ENCODE measurements at regions not wholly inside any gene's neighbourhood (a gene's known extent, or its start where the extent isn't known, plus 50 kb on each side); places are given as distances from the start of the nearest gene placed in this dataset.
"Not testable (repeated sequence)": the region's sequence is repeated elsewhere in the genome, so short reads cannot be mapped to it uniquely, and the experiment has no call there.

GRCh38 chr10:33776419-33777070, 442.1 kb upstream of the NRP1 start:
- DNase-seq, result no peak

GRCh38 chr10:33774857-33775256, 440.4 kb upstream of the NRP1 start:
- no peak for DNase-seq

- DNase-seq, result no peak
Observed at GRCh38 chr10:33773886-33774480, 439.5 kb upstream of the NRP1 start.

- DNase-seq, result no peak
Observed at GRCh38 chr10:33773253-33773573, 438.7 kb upstream of the NRP1 start.

GRCh38 chr10:33772370-33773252, 438.1 kb upstream of the NRP1 start:
- no peak for DNase-seq

GRCh38 chr10:33771856-33772255, 437.4 kb upstream of the NRP1 start:
- not testable (repeated sequence) for DNase-seq

- no peak for DNase-seq
Observed at GRCh38 chr10:33764694-33765185, 430.3 kb upstream of the NRP1 start.

GRCh38 chr10:33760056-33760943, 425.8 kb upstream of the NRP1 start:
- DNase-seq, result no peak

GRCh38 chr10:33759191-33759590, 424.7 kb upstream of the NRP1 start:
- no peak for DNase-seq

GRCh38 chr10:33758299-33758698, 423.8 kb upstream of the NRP1 start:
- no peak for DNase-seq

- DNase-seq, result no peak
Observed at GRCh38 chr10:33754052-33754451, 419.6 kb upstream of the NRP1 start.

GRCh38 chr10:33753389-33753788, 418.9 kb upstream of the NRP1 start:
- DNase-seq, result no peak

GRCh38 chr10:33749790-33750189, 415.3 kb upstream of the NRP1 start:
- DNase-seq, result no peak

- DNase-seq, result no peak
Observed at GRCh38 chr10:33749067-33749735, 414.7 kb upstream of the NRP1 start.

GRCh38 chr10:33746836-33747268, 412.4 kb upstream of the NRP1 start:
- DNase-seq, result no peak

- DNase-seq, result no peak
Observed at GRCh38 chr10:33746186-33746585, 411.7 kb upstream of the NRP1 start.

- DNase-seq, result no peak
Observed at GRCh38 chr10:33743429-33743857, 409.0 kb upstream of the NRP1 start.

- DNase-seq, result no peak
Observed at GRCh38 chr10:33739031-33739430, 404.6 kb upstream of the NRP1 start.

GRCh38 chr10:33735464-33735923, 401.0 kb upstream of the NRP1 start:
- DNase-seq, result no peak

GRCh38 chr10:33734393-33735155, 400.1 kb upstream of the NRP1 start:
- DNase-seq, result no peak

- no peak for DNase-seq
Observed at GRCh38 chr10:33733058-33733457, 398.6 kb upstream of the NRP1 start.

Data from central memory CD4-positive, alpha-beta T cell (primary cell).